ENCODE measurements at regions not wholly inside any gene's neighbourhood (a gene's known extent, or its start where the extent isn't known, plus 50 kb on each side); places are given as distances from the start of the nearest gene placed in this dataset.
"Not testable (repeated sequence)": the region's sequence is repeated elsewhere in the genome, so short reads cannot be mapped to it uniquely, and the experiment has no call there.

GRCh38 chr10:65219444-65219843 lies 1698.2 kb downstream of the REEP3 start:
- DNase-seq = no peak

GRCh38 chr10:65231148-65231547 lies 1694.7 kb upstream of the LRRTM3 start:
- DNase-seq = no peak

GRCh38 chr10:65234261-65234660 lies 1691.6 kb upstream of the LRRTM3 start:
- DNase-seq = no peak

GRCh38 chr10:65235266-65235665 lies 1690.6 kb upstream of the LRRTM3 start:
- DNase-seq = no peak

GRCh38 chr10:65235846-65236245 lies 1690.0 kb upstream of the LRRTM3 start:
- DNase-seq = no peak

GRCh38 chr10:65265451-65265954 lies 1660.3 kb upstream of the LRRTM3 start:
- DNase-seq = no peak

GRCh38 chr10:65269551-65269950 lies 1656.3 kb upstream of the LRRTM3 start:
- DNase-seq = not testable (repeated sequence)

GRCh38 chr10:65270969-65271368 lies 1654.9 kb upstream of the LRRTM3 start:
- DNase-seq = no peak

GRCh38 chr10:65273115-65273514 lies 1652.7 kb upstream of the LRRTM3 start:
- DNase-seq = no peak

- no peak for DNase-seq
These were observed 1650.5 kb upstream of the LRRTM3 start for GRCh38 chr10:65275296-65275695.

- no peak for DNase-seq
These were observed 1641.3 kb upstream of the LRRTM3 start for GRCh38 chr10:65284495-65285041.

GRCh38 chr10:65285726-65286125 lies 1640.1 kb upstream of the LRRTM3 start:
- not testable (repeated sequence) for DNase-seq

GRCh38 chr10:65291286-65291685 lies 1634.5 kb upstream of the LRRTM3 start:
- DNase-seq = no peak

- no peak for DNase-seq
These were observed 1633.3 kb upstream of the LRRTM3 start for GRCh38 chr10:65292551-65292950.

- no peak for DNase-seq
These were observed 1631.5 kb upstream of the LRRTM3 start for GRCh38 chr10:65294329-65294728.

GRCh38 chr10:65301181-65301580 lies 1624.7 kb upstream of the LRRTM3 start:
- no peak for DNase-seq

- DNase-seq = no peak
These were observed 1619.6 kb upstream of the LRRTM3 start for GRCh38 chr10:65306201-65306600.

- no peak for DNase-seq
These were observed 1613.0 kb upstream of the LRRTM3 start for GRCh38 chr10:65312876-65313275.

GRCh38 chr10:65313406-65313805 lies 1612.4 kb upstream of the LRRTM3 start:
- DNase-seq = no peak

GRCh38 chr10:65314253-65314652 lies 1611.6 kb upstream of the LRRTM3 start:
- DNase-seq = no peak

- DNase-seq = no peak
These were observed 1606.3 kb upstream of the LRRTM3 start for GRCh38 chr10:65319493-65319892.

GRCh38 chr10:65320236-65321026 lies 1605.4 kb upstream of the LRRTM3 start:
- DNase-seq = no peak

GRCh38 chr10:65323802-65324201 lies 1602.0 kb upstream of the LRRTM3 start:
- no peak for DNase-seq

GRCh38 chr10:65325913-65326312 lies 1599.9 kb upstream of the LRRTM3 start:
- DNase-seq = no peak

- no peak for DNase-seq
These were observed 1597.3 kb upstream of the LRRTM3 start for GRCh38 chr10:65328486-65328885.
